Glomerular visceral epithelial cell (primary cell): ENCODE measurements at regions not wholly inside any gene's neighbourhood (a gene's known extent, or its start where the extent isn't known, plus 50 kb on each side); places are given as distances from the start of the nearest gene placed in this dataset.
"Not testable (repeated sequence)": the region's sequence is repeated elsewhere in the genome, so short reads cannot be mapped to it uniquely, and the experiment has no call there.

Experiments used
- DNase-seq: peaks from one replicate; pipeline ENCODE4 v3.0.0-alpha.2; 2016; ENCODE audit errors: extremely low spot score

GRCh38 chr10:117784776-117785175 lies 242.2 kb downstream of the EMX2 start:
- no peak for DNase-seq

GRCh38 chr10:117788911-117789310 lies 246.4 kb downstream of the EMX2 start:
- DNase-seq, result no peak

- DNase-seq, result no peak
Observed at GRCh38 chr10:117790179-117790578, 247.6 kb downstream of the EMX2 start.

GRCh38 chr10:117790621-117791020 lies 248.1 kb downstream of the EMX2 start:
- DNase-seq, result no peak

- DNase-seq, result no peak
Observed at GRCh38 chr10:117792214-117792613, 249.7 kb downstream of the EMX2 start.

GRCh38 chr10:117796130-117796745 lies 250.5 kb downstream of the RAB11FIP2 start:
- no peak for DNase-seq

- DNase-seq, result no peak
Observed at GRCh38 chr10:117797296-117797695, 249.4 kb downstream of the RAB11FIP2 start.

- no peak for DNase-seq
Observed at GRCh38 chr10:117801691-117802090, 245.1 kb downstream of the RAB11FIP2 start.

- DNase-seq, result peak; percentile 11
Observed at GRCh38 chr10:117804470-117805011, 242.2 kb downstream of the RAB11FIP2 start.

GRCh38 chr10:117805139-117805538 lies 241.6 kb downstream of the RAB11FIP2 start:
- DNase-seq, result no peak

- no peak for DNase-seq
Observed at GRCh38 chr10:117807441-117807840, 239.3 kb downstream of the RAB11FIP2 start.

GRCh38 chr10:117815816-117816215 lies 230.9 kb downstream of the RAB11FIP2 start:
- not testable (repeated sequence) for DNase-seq

- no peak for DNase-seq
Observed at GRCh38 chr10:117817116-117817515, 229.6 kb downstream of the RAB11FIP2 start.

GRCh38 chr10:117818721-117819120 lies 228.0 kb downstream of the RAB11FIP2 start:
- no peak for DNase-seq

- no peak for DNase-seq
Observed at GRCh38 chr10:117819304-117819703, 227.4 kb downstream of the RAB11FIP2 start.

GRCh38 chr10:117823980-117824379 lies 222.8 kb downstream of the RAB11FIP2 start:
- DNase-seq, result no peak

- no peak for DNase-seq
Observed at GRCh38 chr10:117830205-117830604, 216.5 kb downstream of the RAB11FIP2 start.

GRCh38 chr10:117830787-117831212 lies 215.9 kb downstream of the RAB11FIP2 start:
- DNase-seq, result no peak

- not testable (repeated sequence) for DNase-seq
Observed at GRCh38 chr10:117838500-117839498, 207.9 kb downstream of the RAB11FIP2 start.

- DNase-seq, result not testable (repeated sequence)
Observed at GRCh38 chr10:117856426-117856825, 190.3 kb downstream of the RAB11FIP2 start.

- no peak for DNase-seq
Observed at GRCh38 chr10:117860135-117860534, 186.6 kb downstream of the RAB11FIP2 start.

GRCh38 chr10:117860823-117861222 lies 185.9 kb downstream of the RAB11FIP2 start:
- DNase-seq, result no peak

GRCh38 chr10:117861329-117861728 lies 185.4 kb downstream of the RAB11FIP2 start:
- no peak for DNase-seq
